ENCODE measurements at regions not wholly inside any gene's neighbourhood (a gene's known extent, or its start where the extent isn't known, plus 50 kb on each side); places are given as distances from the start of the nearest gene placed in this dataset.

- TF ChIP-seq CTCF (IDR thresholded peaks at IDR 0.05; ENCODE audit: low read depth, low read length), result no peak
- no peaks in the 10 kb centered on the region for H3K27me3 ChIP-seq (ENCODE audit: insufficient read depth, low read depth, severe bottlenecking)
- no peaks in the 10 kb centered on the region for H3K9me3 ChIP-seq (ENCODE audit: severe bottlenecking)
- H3K27ac ChIP-seq, result no peak overlapping the region
- H3K36me3 ChIP-seq, result no peaks in the 10 kb centered on the region
- no peak for DNase-seq
- no peak overlapping the region for H3K4me3 ChIP-seq (ENCODE audit: low read depth, low read length)
These were observed 570.2 kb upstream of the ALCAM start for GRCh38 chr3:104796556-104796955.

GRCh38 chr3:104805042-104805441, 561.7 kb upstream of the ALCAM start:
- no peak for TF ChIP-seq CTCF (IDR thresholded peaks at IDR 0.05; ENCODE audit: low read depth, low read length)
- no peak for DNase-seq
- Histone ChIP-seq H3K9me3 (ENCODE audit: severe bottlenecking) (no peaks in the 10 kb centered on the region), H3K36me3 (no peaks in the 10 kb centered on the region), H3K27ac (no peak overlapping the region), H3K27me3 (ENCODE audit: insufficient read depth, low read depth, severe bottlenecking) (no peaks in the 10 kb centered on the region), H3K4me3 (ENCODE audit: low read depth, low read length) (no peak overlapping the region)

GRCh38 chr3:104805508-104805907, 561.2 kb upstream of the ALCAM start:
- Histone ChIP-seq H3K27ac (no peak overlapping the region), H3K4me3 (ENCODE audit: low read depth, low read length) (no peak overlapping the region)

GRCh38 chr3:104810896-104811295, 555.8 kb upstream of the ALCAM start:
- Histone ChIP-seq H3K4me3 (ENCODE audit: low read depth, low read length) (no peak overlapping the region), H3K36me3 (no peaks in the 10 kb centered on the region), H3K27me3 (ENCODE audit: insufficient read depth, low read depth, severe bottlenecking) (no peaks in the 10 kb centered on the region), H3K9me3 (ENCODE audit: severe bottlenecking) (no peaks in the 10 kb centered on the region), H3K27ac (no peak overlapping the region)
- no peak for DNase-seq
- no peak for TF ChIP-seq CTCF (IDR thresholded peaks at IDR 0.05; ENCODE audit: low read depth, low read length)

More at GRCh38 chr3:104805508-104805907, 561.2 kb upstream of the ALCAM start:
- Histone ChIP-seq H3K27me3 (ENCODE audit: insufficient read depth, low read depth, severe bottlenecking) (no peaks in the 10 kb centered on the region), H3K36me3 (no peaks in the 10 kb centered on the region), H3K9me3 (ENCODE audit: severe bottlenecking) (no peaks in the 10 kb centered on the region)
- TF ChIP-seq CTCF (IDR thresholded peaks at IDR 0.05; ENCODE audit: low read depth, low read length), result no peak
- no peak for DNase-seq

- H3K27me3 ChIP-seq (ENCODE audit: insufficient read depth, low read depth, severe bottlenecking), result no peaks in the 10 kb centered on the region
- no peak overlapping the region for H3K4me3 ChIP-seq (ENCODE audit: low read depth, low read length)
- H3K36me3 ChIP-seq, result no peaks in the 10 kb centered on the region
- DNase-seq, result no peak
- no peak for TF ChIP-seq CTCF (IDR thresholded peaks at IDR 0.05; ENCODE audit: low read depth, low read length)
- no peak overlapping the region for H3K27ac ChIP-seq
- H3K9me3 ChIP-seq (ENCODE audit: severe bottlenecking), result no peaks in the 10 kb centered on the region
These were observed 550.7 kb upstream of the ALCAM start for GRCh38 chr3:104816008-104816407.

GRCh38 chr3:104816716-104817115, 550.0 kb upstream of the ALCAM start:
- H3K27me3 ChIP-seq (ENCODE audit: insufficient read depth, low read depth, severe bottlenecking), result no peaks in the 10 kb centered on the region
- no peak overlapping the region for H3K27ac ChIP-seq
- no peak for DNase-seq
- H3K4me3 ChIP-seq (ENCODE audit: low read depth, low read length), result no peak overlapping the region
- TF ChIP-seq CTCF (IDR thresholded peaks at IDR 0.05; ENCODE audit: low read depth, low read length), result no peak
- no peaks in the 10 kb centered on the region for H3K36me3 ChIP-seq
- no peaks in the 10 kb centered on the region for H3K9me3 ChIP-seq (ENCODE audit: severe bottlenecking)
